Esophagus squamous epithelium (tissue), 4 donors: ENCODE measurements at regions not wholly inside any gene's neighbourhood (a gene's known extent, or its start where the extent isn't known, plus 50 kb on each side); places are given as distances from the start of the nearest gene placed in this dataset.

ENCODE experiments used
- CTCF ChIP-seq, 6 experiments: fragments of 450-650 bp in 4 of 6; fragments of 200-600 bp in 2 of 6; sonication (generic) in 2 of 6; IDR thresholded peaks; one replicate each; pipeline ENCODE4 v1.5.1; 2016 to 2019; ENCODE audit warnings: antibody characterized with exemption in 6 of 6, mild to moderate bottlenecking in 4 of 6, moderate library complexity in 4 of 6
- POLR2A ChIP-seq, 4 donors: fragments of 450-650 bp; IDR thresholded peaks; one replicate each; pipeline ENCODE4 v1.6.1; 2017; ENCODE audit warnings: antibody characterized with exemption in 4 of 4, mild to moderate bottlenecking in 4 of 4, moderate library complexity in 3 of 4

- TF ChIP-seq CTCF (IDR thresholded peaks at IDR 0.05) (no peak), POLR2A (IDR thresholded peaks at IDR 0.05) (no peak)
Observed at GRCh38 chr5:61991430-61991829, 314.6 kb upstream of the KIF2A start.
